Thymus (tissue), 11 donors: ENCODE measurements at regions not wholly inside any gene's neighbourhood (a gene's known extent, or its start where the extent isn't known, plus 50 kb on each side); places are given as distances from the start of the nearest gene placed in this dataset.

Source experiments
- DNase-seq, 9 donors: peaks; one replicate each; pipeline ENCODE4 v3.0.0-alpha.2; 2013; ENCODE audit warnings: low spot score in 9 of 9, low read depth in 6 of 9, missing footprints in 1 of 9
- H3K27ac ChIP-seq, 2 donors: one replicate each; pipeline ENCODE4 v1.5.1; 2013; ENCODE audit warnings: control low read depth in 1 of 2, low read depth in 1 of 2, low read length in 1 of 2, mild to moderate bottlenecking in 1 of 2, moderate library complexity in 1 of 2
- H3K27me3 ChIP-seq, 2 donors: one replicate each; pipeline ENCODE4 v1.5.1; 2013; ENCODE audit warnings: low read length in 1 of 2; ENCODE audit not compliant: control insufficient read depth in 2 of 2, insufficient read depth in 1 of 2
- H3K36me3 ChIP-seq, 2 donors: one replicate each; pipeline ENCODE4 v1.5.1; 2013; ENCODE audit warnings: low read length in 1 of 2, mild to moderate bottlenecking in 1 of 2, moderate library complexity in 1 of 2; ENCODE audit not compliant: control insufficient read depth in 2 of 2, insufficient read depth in 2 of 2
- H3K4me1 ChIP-seq, 2 donors: one replicate each; pipeline ENCODE4 v1.5.1; 2013; ENCODE audit warnings: low read length in 2 of 2; ENCODE audit not compliant: control insufficient read depth in 2 of 2, insufficient read depth in 2 of 2
- H3K4me3 ChIP-seq, 2 donors: one replicate each; pipeline ENCODE4 v1.5.1; 2013; ENCODE audit warnings: low read length in 2 of 2, control low read depth in 1 of 2, mild to moderate bottlenecking in 1 of 2
- H3K9me3 ChIP-seq, 2 donors: one replicate each; pipeline ENCODE4 v1.5.1; 2013; ENCODE audit warnings: low read length in 1 of 2, mild to moderate bottlenecking in 1 of 2; ENCODE audit not compliant: control insufficient read depth in 2 of 2, insufficient read depth in 1 of 2
- WGBS: extraction: QIAGEN DNeasy Blood & Tissue Kit; methylation state at CpG from one replicate; pipeline ENCODE4 v1.1.7; 2013; 5-methylcytosine and 5-hydroxymethylcytosine counted together
- donor health status: healthy.

DNA sequence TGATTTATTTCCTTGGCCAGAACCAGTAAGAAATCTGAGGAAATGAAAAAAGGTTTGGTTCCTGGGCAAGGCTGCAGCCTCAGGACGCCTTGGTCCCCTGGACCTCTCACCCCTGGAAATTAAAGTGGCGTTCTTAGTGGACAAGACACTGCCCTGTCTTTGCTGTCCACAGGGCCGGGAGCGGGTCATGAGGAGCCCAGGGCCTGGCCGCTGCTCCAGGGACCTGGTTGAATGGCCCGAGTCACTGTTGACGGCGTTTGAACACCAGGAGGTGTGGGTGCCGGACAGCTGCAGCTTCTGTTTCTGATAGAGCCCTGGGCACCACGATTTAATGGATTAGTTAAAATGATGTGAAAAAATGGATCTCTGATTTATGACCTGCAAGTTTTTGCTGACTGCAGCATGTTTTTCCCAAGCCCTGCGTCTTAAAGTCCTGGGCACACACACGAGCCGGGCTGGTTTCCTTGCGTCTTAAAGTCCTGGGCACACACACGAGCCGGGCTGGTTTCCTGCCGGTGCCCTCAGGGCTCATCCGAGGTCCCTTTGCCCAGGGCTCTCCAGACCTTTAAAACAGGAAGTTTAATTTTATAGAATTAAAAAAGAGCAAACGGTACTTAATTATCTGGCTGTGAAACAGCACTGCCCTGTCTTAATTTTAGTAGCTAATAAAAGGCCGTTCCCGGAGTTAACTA, 74.1 kb upstream of the ACTRT2 start:
- Histone ChIP-seq H3K27me3 (no peaks in the 10 kb centered on the region), H3K9me3 (peaks cover 0 to 1% of the 10 kb centered on the region in 2 donors), H3K36me3 (no peaks in the 10 kb centered on the region), H3K4me1 (no peaks in the 10 kb centered on the region), H3K4me3 (no peak overlapping the region), H3K27ac (no peak overlapping the region)
- no peak for DNase-seq
- WGBS = 32% methylated on average over 21 of the region's 21 CpGs

DNA sequence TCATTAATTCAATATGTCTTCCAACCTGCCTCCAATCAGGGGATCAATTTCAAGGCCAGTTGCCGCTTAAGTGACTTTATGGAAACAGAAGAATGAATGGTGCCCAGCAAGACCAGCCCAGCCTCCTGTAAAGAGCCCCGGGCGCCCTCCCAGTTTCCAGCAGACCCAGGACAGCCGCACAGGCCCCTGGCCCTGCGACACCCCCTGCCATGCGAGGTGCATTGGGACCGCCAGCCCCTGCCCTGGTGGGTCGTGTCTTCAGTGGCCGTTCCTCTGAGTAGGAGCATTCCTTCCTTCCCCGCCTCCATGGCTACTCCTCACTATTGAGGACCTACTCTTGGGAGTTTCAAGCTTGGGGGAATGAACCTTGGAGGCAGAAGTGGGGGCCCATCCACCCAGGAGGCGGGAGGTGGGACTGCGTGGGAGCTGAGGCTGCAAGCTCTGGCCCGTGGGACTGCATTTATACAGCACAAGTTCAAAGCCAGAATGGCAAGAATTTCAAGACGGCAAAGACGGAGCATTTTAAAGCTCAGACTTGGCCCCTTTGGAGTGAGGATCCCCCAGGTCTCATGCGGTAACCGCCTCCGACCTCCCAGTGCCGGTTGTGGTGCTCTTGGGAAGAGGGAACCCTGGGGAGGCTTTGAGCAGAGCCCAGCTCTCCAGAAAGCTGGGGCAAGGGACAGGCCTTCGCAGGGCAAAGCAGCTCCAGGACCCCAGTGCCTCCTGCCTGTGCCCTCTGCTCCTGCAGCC, 73.1 kb upstream of the ACTRT2 start:
- 95% methylated on average over 20 of the region's 20 CpGs for WGBS
- no peak overlapping the region for H3K27ac ChIP-seq
- no peak overlapping the region for H3K4me3 ChIP-seq
- no peaks in the 10 kb centered on the region for H3K9me3 ChIP-seq
- H3K4me1 ChIP-seq = no peaks in the 10 kb centered on the region
- H3K36me3 ChIP-seq = no peaks in the 10 kb centered on the region
- no peaks in the 10 kb centered on the region for H3K27me3 ChIP-seq
- no peak for DNase-seq

DNA sequence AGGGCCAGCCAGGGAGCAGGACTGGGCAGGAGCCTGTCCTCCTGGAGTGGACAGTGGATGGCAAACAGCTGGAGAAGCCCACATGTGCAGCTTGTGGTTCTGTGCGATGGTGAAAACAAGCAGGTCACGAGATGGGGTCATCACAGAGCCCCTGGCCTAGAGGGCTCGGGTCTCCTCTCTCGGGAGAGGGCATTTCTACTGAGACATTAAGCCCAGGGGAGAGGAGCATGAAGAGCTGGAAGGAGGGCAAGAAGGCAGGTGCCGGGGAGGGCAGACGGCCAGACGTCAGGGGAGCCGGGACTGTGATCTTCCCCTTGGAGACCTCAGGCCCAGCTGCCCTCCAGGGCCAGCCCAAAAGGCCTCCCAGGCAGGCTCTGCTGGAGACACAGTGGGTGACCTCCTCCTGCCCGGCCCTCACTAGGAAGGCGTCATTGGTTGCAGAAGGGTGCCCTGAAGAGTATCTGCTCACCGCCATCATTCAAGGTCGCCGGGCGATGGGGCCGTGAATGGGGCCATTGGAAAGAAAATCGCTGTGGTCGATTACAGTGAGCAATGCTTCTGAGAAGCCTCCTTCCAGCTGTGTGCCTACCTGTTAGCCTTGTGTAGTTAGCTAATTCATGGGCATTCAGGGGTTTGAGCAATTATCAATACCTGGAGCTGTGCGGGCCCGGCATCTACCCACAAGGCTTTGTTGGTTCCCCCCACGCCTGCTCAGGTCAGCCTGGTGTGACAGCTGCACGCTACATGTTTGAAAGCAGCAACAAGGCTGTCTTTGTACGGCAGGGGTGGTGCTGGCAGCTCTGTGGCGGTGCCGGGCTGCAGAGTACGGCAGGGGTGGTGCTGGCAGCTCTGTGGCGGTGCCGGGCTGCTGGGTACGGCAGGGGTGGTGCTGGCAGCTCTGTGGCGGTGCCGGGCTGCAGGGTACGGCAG, 72.3 kb upstream of the ACTRT2 start:
- no peak overlapping the region for H3K27ac ChIP-seq
- no peaks in the 10 kb centered on the region for H3K36me3 ChIP-seq
- no peaks in the 10 kb centered on the region for H3K4me1 ChIP-seq
- H3K9me3 ChIP-seq = no peaks in the 10 kb centered on the region
- H3K27me3 ChIP-seq = no peaks in the 10 kb centered on the region
- 96% methylated on average over 26 of the region's 31 CpGs for WGBS
- DNase-seq = no peak
- no peak overlapping the region for H3K4me3 ChIP-seq

DNA sequence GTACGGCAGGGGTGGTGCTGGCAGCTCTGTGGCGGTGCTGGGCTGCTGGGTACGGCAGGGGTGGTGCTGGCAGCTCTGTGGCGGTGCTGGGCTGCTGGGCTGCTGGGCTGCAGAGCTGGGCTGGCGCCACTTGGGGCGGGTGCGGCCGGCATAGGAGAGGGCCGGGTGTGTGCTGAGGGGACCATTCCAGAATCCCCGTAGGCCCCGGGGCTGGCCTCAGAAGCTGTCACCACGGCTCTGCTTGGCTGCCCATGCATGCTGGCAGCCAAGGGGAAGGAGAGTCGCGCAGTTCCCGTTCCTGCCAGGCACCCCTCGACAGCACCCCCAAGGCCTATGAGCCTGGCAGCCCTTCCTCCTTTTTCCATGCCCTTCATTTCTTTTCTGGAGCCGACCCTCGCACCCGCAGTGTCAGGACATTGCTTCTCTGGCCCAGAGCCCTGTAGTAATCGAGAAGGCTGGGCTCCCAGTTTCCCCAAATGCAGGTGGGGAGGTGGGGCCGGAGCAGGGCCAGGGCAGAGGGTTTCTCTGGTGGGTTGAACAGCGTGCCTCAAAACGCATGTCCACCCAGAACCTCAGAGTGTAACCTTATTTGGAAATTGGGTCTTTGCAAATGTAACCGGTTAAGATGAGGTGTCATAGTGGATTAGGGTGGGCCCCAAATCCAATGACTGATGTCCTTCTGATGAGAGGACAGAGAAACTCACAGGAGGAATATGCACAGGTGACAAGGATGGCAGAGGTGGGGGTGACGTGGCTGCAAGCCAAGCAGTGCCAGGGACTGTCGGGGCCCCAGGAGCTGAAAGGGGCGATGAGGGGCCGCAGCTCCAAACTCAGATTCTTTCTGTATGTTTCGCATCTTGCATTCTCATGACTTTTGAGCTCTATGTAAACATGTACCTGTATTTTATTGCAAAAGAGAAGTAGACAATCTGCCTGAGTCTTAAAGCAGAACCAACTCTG, 71.0 kb upstream of the ACTRT2 start:
- no peaks in the 10 kb centered on the region for H3K4me1 ChIP-seq
- WGBS = 87% methylated on average over 29 of the region's 29 CpGs
- H3K9me3 ChIP-seq = no peaks in the 10 kb centered on the region
- no peaks in the 10 kb centered on the region for H3K27me3 ChIP-seq
- DNase-seq = no peak
- no peak overlapping the region for H3K4me3 ChIP-seq
- no peaks in the 10 kb centered on the region for H3K36me3 ChIP-seq
- no peak overlapping the region for H3K27ac ChIP-seq

DNA sequence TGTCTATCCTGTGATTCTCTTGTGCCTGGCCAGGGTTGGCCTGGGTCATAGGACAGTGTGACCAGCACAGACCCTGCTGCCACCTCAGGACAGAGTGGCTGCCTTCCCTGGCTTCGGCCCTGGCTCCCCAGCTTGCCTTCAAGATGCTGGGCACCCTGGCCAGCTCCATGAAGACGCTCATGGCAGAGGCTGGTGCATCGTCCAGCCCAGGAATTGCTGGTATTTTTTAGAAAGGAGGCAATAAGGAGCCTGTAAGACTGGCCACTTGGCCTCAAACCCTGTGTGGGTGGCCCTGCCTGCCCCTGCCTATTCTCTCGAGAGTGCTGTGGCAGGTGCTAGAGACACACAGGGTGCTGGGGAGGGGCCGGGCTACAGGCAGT, 70.4 kb upstream of the ACTRT2 start:
- H3K27ac ChIP-seq = no peak overlapping the region
- no peaks in the 10 kb centered on the region for H3K9me3 ChIP-seq
- no peak for DNase-seq
- H3K4me1 ChIP-seq = no peaks in the 10 kb centered on the region
- H3K4me3 ChIP-seq = no peak overlapping the region
- H3K27me3 ChIP-seq = no peaks in the 10 kb centered on the region
- H3K36me3 ChIP-seq = no peaks in the 10 kb centered on the region
- 95% methylated on average over 5 of the region's 5 CpGs for WGBS

DNA sequence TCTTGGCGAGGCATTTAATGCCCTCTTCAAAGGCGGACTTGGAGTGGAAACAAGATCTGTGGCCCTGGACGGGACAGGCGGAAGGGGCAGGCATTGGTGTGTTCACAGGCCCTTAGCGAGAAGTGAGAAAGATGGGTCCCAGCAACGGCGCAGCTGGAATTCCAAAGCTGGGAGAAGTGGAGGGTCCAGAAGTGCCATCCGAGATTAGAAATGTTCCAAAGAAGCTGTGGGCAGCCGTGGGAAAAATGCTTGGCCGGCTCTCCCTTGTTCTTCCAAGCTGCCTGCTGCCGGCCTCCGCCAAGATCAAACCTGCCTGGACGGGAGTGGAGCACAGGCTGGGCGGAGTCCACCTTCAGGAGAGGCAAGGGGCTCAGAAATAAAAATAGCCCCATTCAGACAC, 69.4 kb upstream of the ACTRT2 start:
- no peak for DNase-seq
- no peak overlapping the region for H3K27ac ChIP-seq
- no peaks in the 10 kb centered on the region for H3K36me3 ChIP-seq
- no peaks in the 10 kb centered on the region for H3K9me3 ChIP-seq
- no peaks in the 10 kb centered on the region for H3K27me3 ChIP-seq
- 97% methylated on average over 14 of the region's 14 CpGs for WGBS
- H3K4me3 ChIP-seq = no peak overlapping the region
- no peaks in the 10 kb centered on the region for H3K4me1 ChIP-seq

DNA sequence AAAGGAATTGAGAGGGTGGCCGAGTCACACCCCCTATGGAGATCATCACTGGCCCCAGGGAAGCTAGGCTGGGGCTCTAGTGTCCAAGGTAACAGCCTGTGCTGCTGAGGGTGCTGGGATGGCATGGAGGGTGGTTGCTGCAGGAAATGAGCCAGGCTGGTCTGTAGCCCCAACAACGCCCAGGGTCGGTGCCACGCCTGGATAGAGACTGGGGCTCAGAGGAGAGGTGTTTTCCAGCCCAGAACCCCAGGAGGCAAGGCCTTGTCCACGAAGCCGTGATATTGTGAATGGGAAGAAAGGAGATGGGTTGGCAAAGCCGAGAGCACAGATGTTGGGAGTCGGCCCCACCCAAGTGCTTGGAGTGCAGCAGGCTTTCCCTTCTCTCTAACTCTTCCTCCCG, 68.9 kb upstream of the ACTRT2 start:
- H3K36me3 ChIP-seq = no peaks in the 10 kb centered on the region
- no peak for DNase-seq

DNA sequence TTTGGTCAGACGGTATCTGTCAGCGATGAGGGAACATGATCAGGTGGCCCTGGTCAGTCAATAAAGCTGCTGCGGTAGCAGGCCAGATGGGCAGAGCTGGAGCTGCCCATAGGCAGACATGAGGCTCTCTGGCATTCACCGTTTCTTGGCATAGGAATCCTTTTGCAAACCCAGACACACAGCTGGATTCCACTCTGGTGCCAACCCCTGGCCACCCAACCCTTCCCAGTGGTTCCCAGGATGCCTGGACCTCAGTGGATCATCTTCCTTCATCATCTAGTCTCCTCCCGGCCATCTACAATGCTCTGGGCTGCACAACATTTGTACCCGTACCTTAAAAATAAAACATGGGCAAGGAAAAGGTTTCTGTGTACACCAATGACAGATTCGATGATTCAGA, 68.3 kb upstream of the ACTRT2 start:
- no peak for DNase-seq
- Histone ChIP-seq H3K36me3 (no peaks in the 10 kb centered on the region), H3K9me3 (no peaks in the 10 kb centered on the region), H3K4me1 (no peaks in the 10 kb centered on the region), H3K27me3 (no peaks in the 10 kb centered on the region), H3K4me3 (no peak overlapping the region), H3K27ac (no peak overlapping the region)
- 98% methylated on average over 7 of the region's 7 CpGs for WGBS

More for the DNA sequence above, 68.9 kb upstream of the ACTRT2 start:
- Histone ChIP-seq H3K4me1 (no peaks in the 10 kb centered on the region), H3K9me3 (no peaks in the 10 kb centered on the region), H3K27ac (no peak overlapping the region), H3K4me3 (no peak overlapping the region), H3K27me3 (no peaks in the 10 kb centered on the region)
- WGBS = 91% methylated on average over 9 of the region's 9 CpGs
